Fibroblast of the aortic adventitia (primary cell): ENCODE measurements at regions not wholly inside any gene's neighbourhood (a gene's known extent, or its start where the extent isn't known, plus 50 kb on each side); places are given as distances from the start of the nearest gene placed in this dataset.
A peak's percentile ranks its signal among the peaks of the same experiment; 100 is the strongest.

ENCODE experiments used
- DNase-seq: peaks from one replicate; pipeline ENCODE4 v3.0.0-alpha.2; 2010; ENCODE audit warnings: low read depth
- H3K4me3 ChIP-seq: 2 replicates; pipeline ENCODE4 v1.5.1; 2011; ENCODE audit warnings: low read depth, mild to moderate bottlenecking, control low read depth, low read length, moderate library complexity
- CTCF ChIP-seq: IDR thresholded peaks from 2 replicates; pipeline ENCODE4 v1.5.1; 2011; ENCODE audit warnings: mild to moderate bottlenecking, low read length, control low read depth, inconsistent platforms; ENCODE audit not compliant: insufficient read depth

- H3K4me3 ChIP-seq: no peak overlapping the region
- TF ChIP-seq CTCF: no peak
- peak; percentile 8 for DNase-seq
Observed at GRCh38 chr15:96230526-96231181, 99.8 kb upstream of the NR2F2 start.

DNA sequence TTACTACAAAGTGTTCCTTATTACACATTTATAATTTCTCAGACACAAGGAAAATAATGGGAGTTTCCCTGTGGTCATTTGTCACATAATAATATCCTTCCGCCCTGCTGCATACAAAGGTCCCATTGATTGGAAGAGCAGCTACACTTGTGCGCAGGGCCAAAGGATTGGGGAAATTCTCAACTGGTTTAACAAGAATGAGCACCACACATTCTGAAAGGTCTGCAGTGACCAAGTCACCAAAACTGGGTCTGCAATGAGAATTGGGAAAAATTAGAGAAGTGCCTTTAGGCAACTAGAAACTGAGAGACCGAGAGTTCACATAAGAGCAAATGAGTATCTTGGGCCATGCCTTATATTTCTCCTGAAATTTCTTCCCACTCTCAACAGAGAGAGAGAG, 98.2 kb upstream of the NR2F2 start:
- no peak for DNase-seq
- no peak overlapping the region for H3K4me3 ChIP-seq
- TF ChIP-seq CTCF: no peak

GRCh38 chr15:96234109-96234892, 96.2 kb upstream of the NR2F2 start:
- no peak overlapping the region for H3K4me3 ChIP-seq
- peak; percentile 79 for DNase-seq
- TF ChIP-seq CTCF: no peak

GRCh38 chr15:96237002-96237401, 93.5 kb upstream of the NR2F2 start:
- TF ChIP-seq CTCF: no peak
- peak; percentile 27 for DNase-seq
- H3K4me3 ChIP-seq: no peak overlapping the region

DNA sequence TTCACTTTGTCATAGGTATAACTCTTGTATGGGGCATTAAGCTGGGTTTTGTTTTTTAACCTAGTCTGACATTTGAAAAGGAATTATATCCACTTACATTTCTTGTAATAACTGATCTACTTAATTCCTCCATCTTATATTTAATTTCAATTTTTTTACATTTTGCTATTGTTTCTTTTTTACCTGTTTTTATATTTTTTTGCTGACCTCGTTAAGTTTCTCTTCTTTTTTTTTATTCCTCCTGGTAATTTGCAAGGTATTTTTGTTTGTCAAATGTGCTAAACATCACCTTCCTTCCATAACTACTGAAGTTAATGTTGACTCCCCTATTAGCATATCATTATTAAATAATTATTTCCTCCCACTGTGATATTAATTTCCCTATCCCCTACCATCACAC, 87.7 kb upstream of the NR2F2 start:
- no peak overlapping the region for H3K4me3 ChIP-seq
- DNase-seq: no peak
- no peak for TF ChIP-seq CTCF

- TF ChIP-seq CTCF: no peak
- DNase-seq: no peak
- H3K4me3 ChIP-seq: no peak overlapping the region
Observed at GRCh38 chr15:96243701-96244100, 86.8 kb upstream of the NR2F2 start.
